ENCODE measurements at regions not wholly inside any gene's neighbourhood (a gene's known extent, or its start where the extent isn't known, plus 50 kb on each side); places are given as distances from the start of the nearest gene placed in this dataset.
A peak's percentile ranks its signal among the peaks of the same experiment; 100 is the strongest.

DNA sequence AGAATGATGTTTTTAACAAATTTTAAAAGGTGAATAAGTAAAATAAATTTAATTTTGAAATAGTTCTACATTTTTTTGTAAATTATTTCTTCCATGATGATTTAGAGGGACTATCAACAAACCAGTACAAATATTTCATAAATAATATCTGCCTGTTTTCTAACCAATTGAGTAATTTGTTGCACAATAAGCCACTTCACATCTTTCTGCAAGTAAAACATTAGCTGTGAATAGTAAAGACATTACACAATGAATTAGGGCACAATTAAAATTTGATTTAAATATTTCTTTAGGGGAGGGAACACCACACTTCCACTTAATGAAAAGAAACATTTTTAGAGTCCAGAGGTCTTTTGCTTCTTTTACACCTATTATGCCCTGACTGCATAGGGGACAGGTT, 118.4 kb upstream of the PTPRK start:
- Histone ChIP-seq H4K8ac (ENCODE audit: low read depth, low read length) (no peak overlapping the region), H2AFZ (ENCODE audit: insufficient read depth, low read length, poor library complexity) (no peak overlapping the region), H3K18ac (ENCODE audit: low read length) (no peak overlapping the region), H2BK12ac (ENCODE audit: low read length) (no peak overlapping the region), H3K36me3 (ENCODE audit: control insufficient read depth in 1 of 2, insufficient read depth in 2 of 2, low read length in 2 of 2) (no peaks in the 10 kb centered on the region), H2AK5ac (ENCODE audit: low read length) (no peak overlapping the region), H3K9ac (ENCODE audit: low read length) (no peak overlapping the region), H3K4me2 (ENCODE audit: low read length) (no peak overlapping the region), H3K27me3 (ENCODE audit: insufficient read depth, low read length) (no peaks in the 10 kb centered on the region), H3K9me3 (ENCODE audit: insufficient read depth, low read depth, low read length) (no peaks in the 10 kb centered on the region), H3K79me1 (ENCODE audit: low read length) (no peaks in the 10 kb centered on the region), H3K4me3 (ENCODE audit: low read depth, low read length) (no peak overlapping the region), H3K79me2 (ENCODE audit: control insufficient read depth, insufficient read depth, low read length, poor library complexity) (no peaks in the 10 kb centered on the region), H2BK120ac (ENCODE audit: insufficient read depth, low read length, poor library complexity) (no peak overlapping the region), H4K12ac (ENCODE audit: low read depth, low read length) (no peak overlapping the region), H3K4ac (ENCODE audit: low read depth, low read length) (no peak overlapping the region), H3K4me1 (ENCODE audit: control insufficient read depth in 1 of 2, insufficient read depth in 2 of 2, low read length in 2 of 2) (no peaks in the 10 kb centered on the region), H3K27ac (ENCODE audit: low read depth, low read length) (no peak overlapping the region), H2BK5ac (ENCODE audit: low read depth, low read length, poor library complexity) (no peak overlapping the region), H4K91ac (ENCODE audit: low read depth, low read length) (no peak overlapping the region), H3K23ac (ENCODE audit: low read length) (no peak overlapping the region), H3K14ac (ENCODE audit: low read length) (no peak overlapping the region)
- no peak for DNase-seq

DNA sequence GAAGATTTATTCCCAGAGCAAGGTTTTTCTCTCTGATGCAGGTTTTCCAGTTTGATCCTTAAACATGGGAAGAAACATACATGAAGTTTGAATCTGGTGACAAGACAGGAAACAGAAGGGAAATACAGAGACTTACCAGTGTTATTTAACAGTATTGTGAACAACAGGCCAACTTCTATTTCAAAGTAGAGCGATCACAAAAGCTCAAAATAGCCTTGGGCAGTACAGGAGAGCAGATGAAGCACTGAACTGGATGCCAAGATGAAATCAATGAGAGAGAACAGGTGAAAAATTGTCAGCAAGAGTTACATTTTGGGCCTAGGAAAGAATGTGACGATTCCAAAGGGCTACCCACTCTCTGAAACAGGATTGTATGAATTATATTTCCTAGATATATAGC, 114.8 kb upstream of the PTPRK start:
- Histone ChIP-seq H2BK120ac (ENCODE audit: insufficient read depth, low read length, poor library complexity) (no peak overlapping the region), H3K4ac (ENCODE audit: low read depth, low read length) (no peak overlapping the region), H3K79me1 (ENCODE audit: low read length) (no peaks in the 10 kb centered on the region), H3K4me1 (ENCODE audit: control insufficient read depth in 1 of 2, insufficient read depth in 2 of 2, low read length in 2 of 2) (no peaks in the 10 kb centered on the region), H3K23ac (ENCODE audit: low read length) (no peak overlapping the region), H3K4me2 (ENCODE audit: low read length) (no peak overlapping the region), H4K8ac (ENCODE audit: low read depth, low read length) (no peak overlapping the region), H3K79me2 (ENCODE audit: control insufficient read depth, insufficient read depth, low read length, poor library complexity) (no peaks in the 10 kb centered on the region), H3K14ac (ENCODE audit: low read length) (no peak overlapping the region), H2AFZ (ENCODE audit: insufficient read depth, low read length, poor library complexity) (no peak overlapping the region), H3K9ac (ENCODE audit: low read length) (no peak overlapping the region), H2BK5ac (ENCODE audit: low read depth, low read length, poor library complexity) (no peak overlapping the region), H3K9me3 (ENCODE audit: insufficient read depth, low read depth, low read length) (no peaks in the 10 kb centered on the region), H3K18ac (ENCODE audit: low read length) (no peak overlapping the region), H3K36me3 (ENCODE audit: control insufficient read depth in 1 of 2, insufficient read depth in 2 of 2, low read length in 2 of 2) (no peaks in the 10 kb centered on the region), H3K27me3 (ENCODE audit: insufficient read depth, low read length) (no peaks in the 10 kb centered on the region), H2BK12ac (ENCODE audit: low read length) (no peak overlapping the region), H4K91ac (ENCODE audit: low read depth, low read length) (no peak overlapping the region), H2AK5ac (ENCODE audit: low read length) (no peak overlapping the region), H3K27ac (ENCODE audit: low read depth, low read length) (no peak overlapping the region), H3K4me3 (ENCODE audit: low read depth, low read length) (no peak overlapping the region), H4K12ac (ENCODE audit: low read depth, low read length) (no peak overlapping the region)
- DNase-seq = no peak
- no CpG with 5 or more reads among the region's 2 CpGs for whole genome bisulfite sequencing (ENCODE audit: extremely low coverage, insufficient coverage, insufficient read length)

DNA sequence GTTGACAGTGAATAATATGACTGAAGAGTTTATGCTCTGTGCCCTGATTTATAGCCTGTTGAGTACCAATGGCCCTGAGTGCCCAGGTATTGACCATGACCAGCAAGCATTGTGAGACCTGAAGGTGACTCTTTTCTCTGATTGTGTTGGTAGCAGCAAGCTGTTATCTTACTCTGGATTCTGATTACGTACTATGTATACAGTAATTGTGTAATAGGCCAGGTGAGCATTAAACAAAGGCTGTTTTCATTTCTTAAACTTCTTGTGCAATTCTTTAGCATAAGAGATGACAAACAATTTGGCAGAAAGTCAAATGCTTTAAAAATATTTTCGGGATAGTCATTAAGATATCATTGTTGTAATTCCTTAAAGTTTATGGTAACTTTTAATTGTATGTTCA, 111.7 kb upstream of the PTPRK start:
- no peak overlapping the region for H3K4me2 ChIP-seq (ENCODE audit: low read length)
- no peak overlapping the region for H3K14ac ChIP-seq (ENCODE audit: low read length)
- H2AFZ ChIP-seq (ENCODE audit: insufficient read depth, low read length, poor library complexity) = no peak overlapping the region
- peak in 1 of 2 donors; percentile 38 for DNase-seq
- H3K27ac ChIP-seq (ENCODE audit: low read depth, low read length) = no peak overlapping the region
- WGBS (ENCODE audit: extremely low coverage, insufficient coverage, insufficient read length) = no CpG with 5 or more reads among the region's 2 CpGs
- no peak overlapping the region for H3K9ac ChIP-seq (ENCODE audit: low read length)
- H4K8ac ChIP-seq (ENCODE audit: low read depth, low read length) = no peak overlapping the region
- no peak overlapping the region for H2BK5ac ChIP-seq (ENCODE audit: low read depth, low read length, poor library complexity)
- H4K12ac ChIP-seq (ENCODE audit: low read depth, low read length) = no peak overlapping the region
- no peaks in the 10 kb centered on the region for H3K79me2 ChIP-seq (ENCODE audit: control insufficient read depth, insufficient read depth, low read length, poor library complexity)
- H3K4ac ChIP-seq (ENCODE audit: low read depth, low read length) = no peak overlapping the region
- H3K4me3 ChIP-seq (ENCODE audit: low read depth, low read length) = no peak overlapping the region
- no peaks in the 10 kb centered on the region for H3K27me3 ChIP-seq (ENCODE audit: insufficient read depth, low read length)
- no peak overlapping the region for H2BK120ac ChIP-seq (ENCODE audit: insufficient read depth, low read length, poor library complexity)
- H3K36me3 ChIP-seq (ENCODE audit: control insufficient read depth in 1 of 2, insufficient read depth in 2 of 2, low read length in 2 of 2) = no peaks in the 10 kb centered on the region
- no peak overlapping the region for H3K18ac ChIP-seq (ENCODE audit: low read length)
- H3K4me1 ChIP-seq (ENCODE audit: control insufficient read depth in 1 of 2, insufficient read depth in 2 of 2, low read length in 2 of 2) = no peaks in the 10 kb centered on the region
- no peak overlapping the region for H4K91ac ChIP-seq (ENCODE audit: low read depth, low read length)
- no peaks in the 10 kb centered on the region for H3K79me1 ChIP-seq (ENCODE audit: low read length)
- no peak overlapping the region for H2AK5ac ChIP-seq (ENCODE audit: low read length)
- H3K9me3 ChIP-seq (ENCODE audit: insufficient read depth, low read depth, low read length) = no peaks in the 10 kb centered on the region
- H2BK12ac ChIP-seq (ENCODE audit: low read length) = no peak overlapping the region
- H3K23ac ChIP-seq (ENCODE audit: low read length) = no peak overlapping the region

DNA sequence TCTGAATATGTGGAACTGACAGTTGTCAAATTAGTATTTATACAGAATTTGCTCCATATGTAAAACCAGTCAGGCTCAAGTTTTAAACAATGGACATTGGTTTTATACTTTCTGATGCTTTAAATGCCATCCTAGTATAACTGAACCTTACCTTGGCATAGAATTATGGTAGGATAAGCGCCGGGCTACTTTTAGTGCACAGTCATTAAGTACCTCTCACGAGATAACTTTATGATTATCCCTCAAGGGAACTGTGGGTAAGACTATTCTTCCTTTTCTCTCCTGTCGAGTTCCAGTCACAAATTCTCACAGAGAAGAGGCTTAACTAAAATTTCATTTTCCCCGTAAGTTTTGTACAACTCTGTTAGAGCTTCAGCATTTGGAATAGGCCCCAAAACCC, 110.6 kb upstream of the PTPRK start:
- no peak overlapping the region for H4K91ac ChIP-seq (ENCODE audit: low read depth, low read length)
- no peak overlapping the region for H3K4me3 ChIP-seq (ENCODE audit: low read depth, low read length)
- WGBS (ENCODE audit: extremely low coverage, insufficient coverage, insufficient read length) = no CpG with 5 or more reads among the region's 5 CpGs
- no peak overlapping the region for H3K27ac ChIP-seq (ENCODE audit: low read depth, low read length)
- no peak overlapping the region for H2BK12ac ChIP-seq (ENCODE audit: low read length)
- H4K8ac ChIP-seq (ENCODE audit: low read depth, low read length) = no peak overlapping the region
- H3K27me3 ChIP-seq (ENCODE audit: insufficient read depth, low read length) = no peaks in the 10 kb centered on the region
- no peak overlapping the region for H3K18ac ChIP-seq (ENCODE audit: low read length)
- H3K23ac ChIP-seq (ENCODE audit: low read length) = no peak overlapping the region
- H2AFZ ChIP-seq (ENCODE audit: insufficient read depth, low read length, poor library complexity) = no peak overlapping the region
- no peak overlapping the region for H2BK5ac ChIP-seq (ENCODE audit: low read depth, low read length, poor library complexity)
- no peaks in the 10 kb centered on the region for H3K4me1 ChIP-seq (ENCODE audit: control insufficient read depth in 1 of 2, insufficient read depth in 2 of 2, low read length in 2 of 2)
- no peak overlapping the region for H4K12ac ChIP-seq (ENCODE audit: low read depth, low read length)
- no peak overlapping the region for H3K4me2 ChIP-seq (ENCODE audit: low read length)
- H3K9ac ChIP-seq (ENCODE audit: low read length) = no peak overlapping the region
- DNase-seq = no peak
- no peak overlapping the region for H2BK120ac ChIP-seq (ENCODE audit: insufficient read depth, low read length, poor library complexity)
- H3K14ac ChIP-seq (ENCODE audit: low read length) = no peak overlapping the region
- H3K36me3 ChIP-seq (ENCODE audit: control insufficient read depth in 1 of 2, insufficient read depth in 2 of 2, low read length in 2 of 2) = no peaks in the 10 kb centered on the region
- H3K79me2 ChIP-seq (ENCODE audit: control insufficient read depth, insufficient read depth, low read length, poor library complexity) = no peaks in the 10 kb centered on the region
- H3K79me1 ChIP-seq (ENCODE audit: low read length) = no peaks in the 10 kb centered on the region
- H3K9me3 ChIP-seq (ENCODE audit: insufficient read depth, low read depth, low read length) = no peaks in the 10 kb centered on the region
- no peak overlapping the region for H2AK5ac ChIP-seq (ENCODE audit: low read length)
- no peak overlapping the region for H3K4ac ChIP-seq (ENCODE audit: low read depth, low read length)

DNA sequence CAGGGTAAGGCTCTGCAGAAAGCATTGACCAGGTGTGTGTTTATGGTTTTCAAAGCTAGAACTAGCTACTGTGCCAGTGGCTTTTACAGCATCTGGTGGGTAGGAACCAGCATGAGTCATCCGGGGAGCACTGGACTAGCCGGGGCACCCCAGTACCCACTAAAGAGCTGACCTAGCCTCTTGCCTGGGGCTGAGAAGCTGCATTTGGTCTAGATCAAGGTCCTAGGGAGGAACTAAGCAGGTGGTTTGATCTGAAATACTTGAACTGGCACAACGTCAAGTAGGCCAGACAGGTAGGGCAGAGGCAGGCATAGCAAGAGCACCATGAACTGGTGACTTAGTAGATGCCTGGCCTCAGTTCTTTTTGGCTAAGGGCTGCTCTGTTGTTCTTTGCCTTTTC, 109.8 kb upstream of the PTPRK start:
- WGBS (ENCODE audit: extremely low coverage, insufficient coverage, insufficient read length) = no CpG with 5 or more reads among the region's 3 CpGs
- no peak overlapping the region for H3K23ac ChIP-seq (ENCODE audit: low read length)
- no peak overlapping the region for H2BK5ac ChIP-seq (ENCODE audit: low read depth, low read length, poor library complexity)
- no peak overlapping the region for H3K4ac ChIP-seq (ENCODE audit: low read depth, low read length)
- no peak overlapping the region for H2BK120ac ChIP-seq (ENCODE audit: insufficient read depth, low read length, poor library complexity)
- H2AK5ac ChIP-seq (ENCODE audit: low read length) = no peak overlapping the region
- no peak overlapping the region for H3K18ac ChIP-seq (ENCODE audit: low read length)
- no peak overlapping the region for H4K91ac ChIP-seq (ENCODE audit: low read depth, low read length)
- no peak overlapping the region for H3K4me2 ChIP-seq (ENCODE audit: low read length)
- no peak overlapping the region for H4K8ac ChIP-seq (ENCODE audit: low read depth, low read length)
- H3K9ac ChIP-seq (ENCODE audit: low read length) = no peak overlapping the region
- DNase-seq = no peak
- no peaks in the 10 kb centered on the region for H3K36me3 ChIP-seq (ENCODE audit: control insufficient read depth in 1 of 2, insufficient read depth in 2 of 2, low read length in 2 of 2)
- H2AFZ ChIP-seq (ENCODE audit: insufficient read depth, low read length, poor library complexity) = no peak overlapping the region
- no peaks in the 10 kb centered on the region for H3K27me3 ChIP-seq (ENCODE audit: insufficient read depth, low read length)
- no peak overlapping the region for H2BK12ac ChIP-seq (ENCODE audit: low read length)
- H3K79me1 ChIP-seq (ENCODE audit: low read length) = no peaks in the 10 kb centered on the region
- H3K14ac ChIP-seq (ENCODE audit: low read length) = no peak overlapping the region
- no peaks in the 10 kb centered on the region for H3K79me2 ChIP-seq (ENCODE audit: control insufficient read depth, insufficient read depth, low read length, poor library complexity)
- no peaks in the 10 kb centered on the region for H3K4me1 ChIP-seq (ENCODE audit: control insufficient read depth in 1 of 2, insufficient read depth in 2 of 2, low read length in 2 of 2)
- H3K27ac ChIP-seq (ENCODE audit: low read depth, low read length) = no peak overlapping the region
- no peaks in the 10 kb centered on the region for H3K9me3 ChIP-seq (ENCODE audit: insufficient read depth, low read depth, low read length)
- H3K4me3 ChIP-seq (ENCODE audit: low read depth, low read length) = no peak overlapping the region
- H4K12ac ChIP-seq (ENCODE audit: low read depth, low read length) = no peak overlapping the region
